CD4-positive, alpha-beta T cell treated with Interferon alpha-2 for 1 hour (primary cell): ENCODE measurements at regions not wholly inside any gene's neighbourhood (a gene's known extent, or its start where the extent isn't known, plus 50 kb on each side); places are given as distances from the start of the nearest gene placed in this dataset.
A peak's percentile ranks its signal among the peaks of the same experiment; 100 is the strongest.
"Not testable (repeated sequence)": the region's sequence is repeated elsewhere in the genome, so short reads cannot be mapped to it uniquely, and the experiment has no call there.

Source experiments
- DNase-seq, 2 donors: peaks; one replicate each; pipeline ENCODE4 v3.0.0-alpha.2; 2020 to 2022

GRCh38 chr2:195342061-195342460 lies 315.0 kb upstream of the SLC39A10 start:
- no peak for DNase-seq

- no peak for DNase-seq
Observed at GRCh38 chr2:195338856-195339255, 318.2 kb upstream of the SLC39A10 start.

GRCh38 chr2:195337597-195337996 lies 319.4 kb upstream of the SLC39A10 start:
- no peak for DNase-seq

- DNase-seq, result no peak
Observed at GRCh38 chr2:195333869-195334268, 323.2 kb upstream of the SLC39A10 start.

- no peak for DNase-seq
Observed at GRCh38 chr2:195331966-195332365, 325.1 kb upstream of the SLC39A10 start.

GRCh38 chr2:195331129-195331528 lies 325.9 kb upstream of the SLC39A10 start:
- DNase-seq, result no peak

- DNase-seq, result no peak
Observed at GRCh38 chr2:195330513-195330956, 326.5 kb upstream of the SLC39A10 start.

- not testable (repeated sequence) for DNase-seq
Observed at GRCh38 chr2:195329784-195330183, 327.2 kb upstream of the SLC39A10 start.

- no peak for DNase-seq
Observed at GRCh38 chr2:195326537-195326936, 330.5 kb upstream of the SLC39A10 start.

- no peak for DNase-seq
Observed at GRCh38 chr2:195322324-195322723, 334.7 kb upstream of the SLC39A10 start.

- no peak for DNase-seq
Observed at GRCh38 chr2:195320413-195320973, 336.5 kb upstream of the SLC39A10 start.

- no peak for DNase-seq
Observed at GRCh38 chr2:195319548-195320412, 337.2 kb upstream of the SLC39A10 start.

GRCh38 chr2:195319112-195319460 lies 337.9 kb upstream of the SLC39A10 start:
- DNase-seq, result no peak

- DNase-seq, result peak; percentile 12 to 57
Observed at GRCh38 chr2:195318440-195319111, 338.4 kb upstream of the SLC39A10 start.

GRCh38 chr2:195317550-195317949 lies 339.5 kb upstream of the SLC39A10 start:
- no peak for DNase-seq

GRCh38 chr2:195316486-195316885 lies 340.5 kb upstream of the SLC39A10 start:
- DNase-seq, result no peak

- DNase-seq, result no peak
Observed at GRCh38 chr2:195313962-195314361, 343.1 kb upstream of the SLC39A10 start.

GRCh38 chr2:195312662-195313061 lies 344.4 kb upstream of the SLC39A10 start:
- no peak for DNase-seq

- DNase-seq, result no peak
Observed at GRCh38 chr2:195308163-195308562, 348.9 kb upstream of the SLC39A10 start.

GRCh38 chr2:195307751-195308150 lies 349.3 kb upstream of the SLC39A10 start:
- no peak for DNase-seq

GRCh38 chr2:195304310-195304709 lies 352.7 kb upstream of the SLC39A10 start:
- DNase-seq, result no peak

- DNase-seq, result no peak
Observed at GRCh38 chr2:195300631-195301030, 356.4 kb upstream of the SLC39A10 start.

GRCh38 chr2:195299600-195299999 lies 357.4 kb upstream of the SLC39A10 start:
- no peak for DNase-seq

GRCh38 chr2:195296490-195296889 lies 360.5 kb upstream of the SLC39A10 start:
- no peak for DNase-seq
